HG02885 (cell line): ENCODE measurements at regions not wholly inside any gene's neighbourhood (a gene's known extent, or its start where the extent isn't known, plus 50 kb on each side); places are given as distances from the start of the nearest gene placed in this dataset.

Experiments
- ATAC-seq: cut with Tn5 transposase; IDR thresholded peaks from one replicate; pipeline ENCODE4 v1.9.1; 2021; ENCODE audit warnings: mild to moderate bottlenecking; ENCODE audit not compliant: unreplicated experiment, poor library complexity

DNA sequence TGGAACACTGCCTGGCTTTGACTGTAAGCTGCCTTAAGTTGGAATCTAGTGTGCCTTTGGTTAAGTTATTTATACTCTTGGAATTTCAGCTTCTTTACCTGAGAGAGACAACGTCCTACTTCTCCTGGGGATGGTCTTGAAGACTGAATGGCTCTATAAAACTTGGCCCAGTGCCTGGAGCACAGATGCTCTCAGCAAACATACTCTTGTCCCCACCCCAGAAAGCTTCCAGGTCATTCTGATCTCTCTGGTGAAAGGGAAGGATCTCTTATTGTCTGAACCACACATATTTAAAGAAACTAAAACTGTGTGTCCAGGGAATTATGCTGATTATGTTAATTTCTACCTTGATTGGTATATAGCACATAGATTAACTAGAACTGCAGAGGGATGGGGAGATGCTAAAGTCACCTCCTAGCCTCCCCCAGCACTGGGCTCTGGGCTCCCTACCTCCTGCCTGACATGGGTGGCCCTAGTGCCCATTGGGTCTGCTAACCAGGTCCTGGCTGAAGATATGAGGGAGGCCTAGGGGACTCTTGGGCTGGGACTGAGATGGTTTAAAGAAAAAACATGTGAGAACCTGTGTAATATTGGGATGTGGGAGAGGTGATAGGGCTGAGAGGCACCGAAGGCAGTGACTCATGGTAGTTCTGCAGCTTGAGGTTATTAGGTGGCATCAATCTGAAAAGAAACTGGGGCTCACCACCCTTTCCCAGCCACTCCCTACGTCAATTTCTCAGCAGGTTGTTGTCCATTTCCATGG is 171.0 kb downstream of the RPLP1 start:
- no peak for ATAC-seq

DNA sequence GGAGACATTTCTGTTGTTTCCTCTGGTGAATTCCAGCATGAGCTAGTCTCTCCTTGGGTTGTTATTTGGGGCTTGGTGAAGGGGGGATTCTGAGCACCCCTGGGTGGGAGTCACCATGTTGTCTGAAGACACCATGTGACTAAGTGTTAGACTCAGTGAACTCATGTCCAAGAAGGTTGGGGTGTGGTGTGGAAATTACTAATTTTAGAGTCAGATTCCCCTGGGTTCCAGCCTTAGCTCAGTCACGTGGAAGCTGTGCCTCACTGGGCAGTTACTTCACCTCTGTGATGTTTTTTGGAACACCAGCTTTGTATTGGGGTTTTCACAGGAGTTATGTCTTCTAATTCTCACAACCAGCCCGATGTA is 171.5 kb downstream of the RPLP1 start:
- ATAC-seq = no peak

DNA sequence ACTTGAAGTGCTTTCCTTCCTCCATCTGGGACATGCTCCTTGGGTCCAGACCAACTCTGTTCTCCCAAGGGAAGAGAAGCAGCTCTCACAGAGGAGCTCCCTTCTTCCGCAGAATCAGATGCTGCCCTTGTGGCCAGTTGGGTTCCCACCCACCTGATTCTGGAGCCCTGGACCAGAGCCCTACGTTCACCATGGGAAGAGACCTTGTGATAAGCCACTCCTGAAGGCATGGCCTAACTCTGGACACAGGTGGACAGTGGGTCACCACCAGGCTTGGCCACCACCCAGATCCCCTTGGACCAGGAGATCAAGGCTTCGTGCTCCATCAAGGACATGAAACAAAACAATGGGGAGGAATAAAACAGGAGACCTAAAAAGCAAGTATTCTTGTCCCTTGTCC is 172.2 kb downstream of the RPLP1 start:
- no peak for ATAC-seq

DNA sequence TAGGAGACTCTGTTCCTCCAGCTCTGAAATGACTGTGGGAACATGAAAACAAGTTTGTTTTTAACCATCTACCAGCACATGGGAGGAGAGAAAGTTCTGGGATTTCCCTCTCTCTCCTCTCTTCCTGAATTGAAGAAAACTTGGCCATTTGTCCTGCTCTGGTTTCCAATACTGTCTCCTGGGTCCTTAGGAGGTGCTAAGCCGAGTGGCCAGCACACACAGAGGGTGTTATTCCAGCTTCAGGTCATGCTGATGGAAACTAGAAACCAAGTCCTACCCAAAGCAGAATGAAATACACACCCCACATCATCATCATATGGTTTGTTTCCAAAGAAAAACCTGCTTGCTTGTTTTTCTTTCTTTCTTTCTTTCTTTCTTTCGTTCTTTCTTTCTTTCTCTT is 172.7 kb downstream of the RPLP1 start:
- no peak for ATAC-seq

DNA sequence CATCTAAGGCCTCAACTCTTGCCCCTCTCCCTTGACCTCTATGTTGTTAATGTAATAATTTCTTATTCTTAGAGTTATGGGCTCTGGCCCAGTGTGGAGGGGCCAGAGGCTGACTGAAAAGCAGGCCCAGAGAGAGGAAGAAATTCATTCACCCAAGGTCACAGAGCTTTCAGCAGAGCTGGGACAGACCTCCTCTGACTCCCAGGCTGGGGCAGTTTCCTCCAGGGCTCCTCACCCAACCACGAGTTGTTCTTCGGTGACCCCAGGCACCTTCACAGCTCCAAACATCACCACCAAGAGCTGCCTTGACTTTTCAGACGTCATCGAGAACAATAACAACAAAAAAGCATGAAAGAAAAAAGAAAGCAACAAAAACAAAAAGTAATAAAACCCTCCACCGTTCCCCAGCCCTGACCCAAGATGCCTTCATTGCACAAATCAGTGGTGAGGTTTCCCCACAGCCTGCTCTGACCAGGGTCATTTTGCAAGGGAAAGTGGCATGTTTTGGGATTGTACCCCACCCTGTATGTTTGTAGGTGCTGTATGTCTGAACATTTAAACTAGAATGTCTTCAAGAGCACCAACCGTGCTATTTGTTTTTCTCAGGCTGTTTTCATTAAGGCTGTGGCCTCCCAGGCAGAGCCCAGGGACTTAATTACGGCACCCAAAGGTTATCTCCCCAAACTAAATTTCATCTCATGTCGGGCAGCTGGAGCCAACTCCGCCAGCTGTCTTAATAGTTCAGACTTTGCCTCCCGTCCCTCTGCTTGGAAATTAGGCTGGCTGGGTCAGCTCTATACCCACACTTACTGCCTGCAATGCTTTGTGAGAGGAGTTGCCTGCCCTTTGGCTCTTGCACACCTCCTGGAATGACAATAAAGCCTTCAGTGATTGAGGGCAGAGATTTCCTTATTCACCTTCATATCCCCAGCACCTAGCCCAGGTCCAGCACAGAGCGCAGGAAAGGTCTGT is 173.8 kb downstream of the RPLP1 start:
- no peak for ATAC-seq

DNA sequence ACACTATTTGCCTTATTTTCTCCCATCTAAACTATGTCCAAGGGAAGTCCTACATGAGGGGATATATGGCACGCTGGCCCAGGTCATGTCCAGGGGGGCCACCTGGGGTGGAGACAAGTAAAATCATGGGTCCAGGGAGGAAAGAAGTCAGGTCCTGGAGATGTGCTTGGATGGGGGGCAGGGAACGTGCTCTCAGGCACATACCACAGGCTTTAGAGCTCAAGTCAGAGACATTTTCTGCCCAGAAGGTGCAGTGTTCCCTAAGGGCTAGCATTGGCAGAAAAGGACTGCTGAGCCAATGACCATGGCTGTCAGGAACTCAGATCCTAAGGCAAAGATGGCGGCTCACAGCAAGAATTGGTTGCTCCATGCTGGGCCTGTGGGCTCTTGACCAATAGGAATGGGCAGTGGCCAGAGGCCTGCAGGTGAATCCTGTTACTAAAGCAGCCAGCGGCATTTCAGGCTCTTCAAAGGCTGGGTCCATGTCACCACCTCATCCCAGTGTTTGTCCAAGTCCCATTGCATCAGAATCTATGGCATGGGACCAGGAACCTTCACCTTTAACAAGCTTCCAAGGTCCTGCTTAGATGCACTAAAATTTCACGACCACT is 175.0 kb downstream of the RPLP1 start:
- ATAC-seq = no peak

DNA sequence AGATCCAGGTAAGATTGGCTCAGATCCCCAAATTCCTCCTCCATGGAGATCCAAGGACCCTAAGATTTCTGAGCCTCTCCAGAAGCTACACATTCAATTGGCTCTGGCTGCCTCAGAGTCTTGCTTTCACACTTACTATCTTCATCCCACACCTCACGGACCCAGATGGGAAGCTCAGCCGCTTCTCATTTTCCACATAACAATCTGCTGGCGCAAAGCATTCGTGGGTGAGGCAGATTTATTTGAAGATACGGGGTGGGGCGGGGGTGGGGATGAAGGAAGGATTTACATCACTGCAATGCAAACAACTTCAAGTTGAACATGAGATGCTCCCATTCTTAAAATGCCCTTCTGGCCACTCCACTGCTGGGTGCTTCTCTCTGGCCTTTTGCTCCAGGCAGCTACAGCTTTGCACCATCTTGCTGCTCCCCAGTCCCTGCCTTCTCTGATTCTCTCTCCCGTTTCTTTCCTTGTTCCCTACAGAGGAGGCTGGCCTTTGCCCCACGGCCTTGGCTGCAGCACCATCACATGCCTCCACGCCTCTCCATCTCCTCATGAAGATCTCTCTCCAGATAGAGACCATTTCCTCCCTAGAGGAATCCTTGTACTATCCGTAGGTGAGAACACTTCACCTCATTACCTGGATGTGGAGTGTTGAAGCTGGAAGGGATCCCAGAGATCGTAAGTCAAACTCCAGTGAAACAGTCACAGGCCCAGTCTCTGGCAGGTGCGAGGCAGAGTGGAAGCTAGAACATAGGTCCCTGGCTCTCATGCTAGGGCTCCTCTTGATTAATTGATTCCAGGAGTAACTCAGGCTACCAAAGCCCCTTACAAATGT is 175.9 kb downstream of the RPLP1 start:
- no peak for ATAC-seq

DNA sequence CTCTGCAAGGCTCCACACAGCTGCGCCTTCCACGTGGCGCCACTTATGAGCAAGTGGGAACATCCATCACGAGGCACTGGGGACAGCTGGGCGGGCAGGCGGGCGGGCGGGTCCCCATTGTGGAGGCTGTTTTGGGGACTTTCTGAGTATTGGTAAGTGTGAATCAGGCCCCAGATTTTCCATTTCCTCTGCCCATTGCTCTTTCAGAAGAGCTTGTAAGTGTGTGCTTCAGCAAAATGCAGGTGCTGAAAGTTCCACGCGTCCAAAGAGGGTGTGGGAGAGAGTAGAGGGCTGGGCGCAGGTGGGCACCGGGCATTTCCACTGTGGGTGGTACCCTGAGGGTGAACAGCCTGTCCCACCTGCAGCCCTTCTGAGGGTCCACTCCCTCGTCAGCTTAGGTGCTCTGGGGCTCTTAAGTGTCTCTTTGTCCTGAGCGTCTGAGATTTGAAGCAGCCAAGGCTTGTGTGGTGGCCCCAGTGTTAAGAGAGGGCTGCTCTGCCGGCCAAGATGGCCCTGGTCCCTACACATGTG is 177.1 kb downstream of the RPLP1 start:
- ATAC-seq = no peak

DNA sequence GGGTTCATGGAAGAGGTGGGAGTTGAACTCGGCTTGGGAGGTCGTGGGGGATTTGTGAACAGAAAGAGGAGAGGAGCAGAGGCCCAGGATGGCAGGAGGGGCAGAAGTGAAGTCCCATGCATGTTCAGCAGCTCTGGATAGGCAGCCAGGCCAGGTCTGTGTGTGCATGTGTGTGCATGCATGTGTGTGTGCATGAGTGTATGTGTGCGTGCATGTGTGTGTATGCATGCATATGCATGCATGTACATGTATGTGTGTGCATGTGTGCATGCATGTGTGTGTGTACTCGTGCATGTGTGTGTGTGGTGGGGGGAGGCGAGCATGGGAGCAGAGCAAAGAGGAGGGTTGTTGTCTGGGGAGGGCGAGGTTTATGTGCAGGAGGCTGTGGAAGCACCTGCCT is 178.4 kb downstream of the RPLP1 start:
- no peak for ATAC-seq

DNA sequence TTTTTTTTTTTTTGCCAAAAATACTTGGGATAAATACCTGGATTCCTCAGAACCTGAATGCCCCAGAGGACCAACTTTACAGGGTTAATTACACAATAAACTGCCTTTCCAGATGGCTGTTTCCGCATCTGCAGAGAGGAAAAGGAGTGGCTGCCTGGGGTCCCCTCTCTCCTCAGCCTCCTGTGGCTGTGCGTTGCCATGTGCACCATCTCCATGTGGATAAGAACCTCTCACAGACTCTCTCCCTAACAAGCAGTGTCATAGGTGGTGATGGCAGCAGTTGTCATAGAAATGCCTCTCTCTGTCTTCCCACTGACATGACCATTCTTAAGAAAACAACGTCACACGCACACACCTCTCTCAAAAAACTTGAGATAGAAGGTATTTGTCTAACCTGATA is 179.4 kb downstream of the RPLP1 start:
- ATAC-seq = no peak

DNA sequence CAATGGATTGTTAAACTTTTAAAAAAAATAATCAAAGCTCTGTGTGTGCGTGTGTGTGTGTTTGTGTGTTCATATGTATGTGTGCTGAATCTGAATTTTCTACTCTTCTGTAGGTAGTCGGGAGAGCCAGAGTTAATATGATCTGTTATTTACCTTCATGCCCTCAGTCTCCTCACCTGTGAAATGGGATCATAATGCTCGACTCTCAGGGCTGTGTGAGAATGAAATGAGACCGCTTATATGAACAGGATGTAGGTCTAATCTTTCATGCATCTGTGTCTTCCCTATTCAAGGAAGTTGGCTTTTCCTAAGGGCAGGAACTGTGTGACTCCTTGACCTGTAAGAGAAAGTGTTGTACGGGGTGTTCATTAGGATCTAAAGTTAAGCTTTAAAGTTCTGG is 182.2 kb downstream of the RPLP1 start:
- ATAC-seq = no peak

DNA sequence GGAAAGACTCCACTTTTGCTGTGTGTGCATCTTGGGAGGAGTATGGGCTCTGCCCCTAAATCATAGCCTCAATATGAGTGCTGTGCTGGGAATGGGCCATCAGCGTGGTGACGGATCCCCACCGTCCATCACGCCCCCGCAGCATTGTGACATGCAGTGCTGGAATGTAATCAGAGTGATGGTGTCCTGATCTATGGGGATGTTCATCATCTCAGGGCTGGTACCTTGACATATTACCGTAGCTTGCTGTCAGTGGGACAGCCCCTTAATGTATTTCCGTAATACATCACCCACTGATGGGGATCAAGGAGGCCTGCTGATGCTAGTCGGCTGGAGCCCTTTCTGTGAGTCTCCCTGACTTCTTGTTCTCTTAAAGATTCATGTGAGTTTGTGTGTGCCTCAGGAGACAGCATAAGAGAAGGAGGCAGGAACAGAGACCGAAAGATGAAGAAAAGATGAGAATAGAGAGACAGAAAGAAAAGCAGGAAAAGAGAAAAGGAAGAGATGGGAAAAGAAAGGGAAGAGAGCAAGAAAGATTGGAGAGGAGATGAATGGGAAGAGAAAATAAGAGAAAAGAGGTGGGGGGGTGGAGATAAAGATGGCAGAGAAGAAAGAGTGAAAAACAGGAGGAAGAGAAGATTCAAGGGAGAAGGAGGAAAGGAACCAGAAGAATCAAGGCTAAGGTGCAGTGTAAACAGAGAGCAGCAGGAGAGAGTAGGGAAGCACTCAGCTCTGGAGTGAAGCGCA is 183.7 kb downstream of the RPLP1 start:
- no peak for ATAC-seq

DNA sequence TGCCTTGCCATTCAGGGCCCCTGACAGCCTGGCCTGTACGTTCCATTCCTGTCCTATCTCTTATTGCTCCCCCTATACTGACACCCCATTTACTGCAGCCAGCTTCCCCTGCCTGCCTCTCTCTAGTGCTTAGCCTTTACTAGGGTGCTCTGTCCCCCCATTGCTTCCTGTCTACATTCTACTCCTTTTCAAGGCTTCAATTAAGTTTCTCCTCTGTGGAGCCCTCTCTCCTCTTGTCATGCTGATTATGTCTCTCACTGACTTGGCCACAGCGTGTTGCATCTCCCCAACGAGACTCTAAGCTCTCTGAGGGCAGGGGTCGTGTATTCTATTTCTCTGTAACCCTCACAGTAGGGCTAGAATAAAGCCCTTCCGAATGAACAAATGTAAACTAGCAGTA is 185.2 kb downstream of the RPLP1 start:
- no peak for ATAC-seq

DNA sequence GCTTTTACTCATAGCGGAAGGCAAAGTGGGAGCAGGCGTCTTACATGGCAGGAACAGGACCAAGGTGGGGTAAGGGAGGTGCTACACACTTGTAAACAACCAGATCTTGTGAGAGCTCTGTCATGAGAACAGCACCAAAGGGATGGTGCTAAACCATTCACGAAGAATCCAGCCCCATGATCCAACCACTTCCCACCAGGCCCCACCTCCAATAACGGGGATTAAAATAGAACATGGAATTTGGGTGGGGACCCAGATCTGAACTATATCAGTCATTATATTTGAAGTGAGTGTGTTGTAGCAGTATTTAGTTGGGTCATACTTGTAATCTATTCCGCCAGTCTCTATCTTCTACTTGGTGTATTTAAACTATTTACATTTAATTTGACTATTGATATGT is 190.9 kb downstream of the RPLP1 start:
- ATAC-seq = no peak

DNA sequence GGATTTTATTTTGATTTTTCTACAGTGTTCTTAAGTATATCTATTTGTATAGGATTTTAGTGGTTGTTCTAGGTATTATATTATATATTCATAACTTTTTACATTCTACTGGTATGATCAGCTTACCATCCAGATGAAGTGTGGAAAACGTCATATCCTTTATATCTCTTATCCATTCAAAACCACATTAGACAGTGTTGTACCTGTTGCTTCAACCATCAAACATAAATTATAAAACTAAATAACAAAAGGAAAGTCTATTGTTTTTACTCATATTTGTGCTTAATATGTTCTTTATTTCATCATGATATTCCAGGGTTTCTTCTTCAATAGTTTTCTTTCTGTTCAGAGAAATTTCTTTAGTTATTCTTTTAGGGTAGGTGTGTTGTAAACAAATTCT is 191.4 kb downstream of the RPLP1 start:
- no peak for ATAC-seq

DNA sequence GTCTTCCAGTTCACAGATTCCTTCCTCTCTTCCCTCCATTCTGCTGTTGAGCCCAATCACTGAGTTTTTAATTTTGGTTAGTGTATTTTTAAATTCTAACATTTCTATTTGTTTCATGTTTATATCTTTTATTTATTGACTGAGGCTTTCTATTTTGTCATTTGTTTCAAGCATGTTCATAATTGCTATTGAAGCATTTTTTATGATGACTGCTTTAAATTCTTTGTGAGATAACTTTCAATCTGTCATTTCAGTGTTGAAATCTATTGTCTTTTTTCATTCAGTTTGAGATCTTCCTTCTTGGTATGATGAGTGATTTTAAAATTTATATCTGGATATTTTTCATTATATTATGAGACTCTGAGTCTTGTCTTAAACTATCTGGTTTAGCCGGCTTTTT is 192.3 kb downstream of the RPLP1 start:
- no peak for ATAC-seq

DNA sequence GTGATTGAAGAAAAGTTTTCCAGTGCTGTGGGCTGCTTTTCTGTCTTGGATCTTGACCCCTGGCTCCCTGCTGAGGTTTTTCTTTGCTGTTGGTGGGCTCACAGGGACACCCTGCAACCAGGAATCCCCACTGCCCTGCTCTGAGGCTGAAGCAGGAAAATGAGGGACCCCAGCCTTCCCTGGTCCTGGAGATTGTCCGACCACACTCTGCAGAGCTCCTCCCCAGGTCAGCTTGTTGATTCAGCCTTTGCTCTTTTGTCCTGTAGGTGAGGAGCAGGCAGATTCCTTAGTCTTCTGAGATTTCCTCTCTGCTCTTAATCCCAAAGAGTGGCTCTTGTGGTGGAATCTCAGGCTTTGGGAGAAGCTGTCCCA is 194.5 kb downstream of the RPLP1 start:
- ATAC-seq = no peak

DNA sequence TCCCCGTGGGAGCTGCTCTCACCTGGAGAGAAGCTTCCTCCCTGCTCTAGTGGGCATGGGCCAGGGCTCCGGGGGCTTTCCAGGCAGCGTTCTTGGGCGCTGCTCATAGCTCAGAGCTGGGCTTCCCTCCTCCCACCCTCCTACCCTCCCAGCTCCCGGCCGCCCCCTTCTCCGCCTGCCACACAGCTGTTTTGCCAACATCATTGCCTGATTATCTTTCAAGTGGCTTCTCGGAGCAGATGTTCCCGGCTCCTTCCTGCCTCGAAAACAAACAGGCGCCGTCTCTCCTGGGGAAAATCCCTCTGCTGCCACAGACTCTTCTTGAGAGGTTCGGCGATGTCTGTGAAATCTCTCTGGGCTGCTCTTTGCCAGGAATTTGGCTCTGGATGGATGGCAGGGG is 195.6 kb downstream of the RPLP1 start:
- no peak for ATAC-seq
